A549 (cell line): ENCODE measurements at regions not wholly inside any gene's neighbourhood (a gene's known extent, or its start where the extent isn't known, plus 50 kb on each side); places are given as distances from the start of the nearest gene placed in this dataset.

ENCODE experiments used
- ATAC-seq, 2 experiments: fragments of 200-7000 bp in 1 of 2; fragments of >200 bp in 1 of 2; cut with Nextera tagmentation in 1 of 2; cut with Tn5 transposase in 1 of 2; 3 replicates each; pipeline versions ENCODE4 v1.8.0 to v1.9.1; 2018 to 2020; ENCODE audit warnings: mild to moderate bottlenecking in 1 of 2, moderate library complexity in 1 of 2
- CTCF ChIA-PET: fragments of 300-600 bp; sonication (Branson Sonifier 250); formaldehyde crosslinking; extraction: SDS; loops from one replicate; lab custom pipeline; 2021; ENCODE audit warnings: antibody characterized with exemption, inconsistent platforms; lab: Yijun Ruan, JAX
- POLR2A ChIA-PET: fragments of 350-600 bp; formaldehyde crosslinking; extraction: SDS; loops from one replicate; lab custom pipeline; 2021; ENCODE audit warnings: antibody characterized with exemption, inconsistent platforms; lab: Yijun Ruan, JAX
- DNase-seq, 2 experiments: peaks; one replicate each; pipeline versions ENCODE4 v3.0.0 to v3.0.0-alpha.2; 2011 to 2016; ENCODE audit warnings: low read depth in 1 of 2, low spot score in 1 of 2
- FAIRE-seq: peaks from 2 replicates; lab custom pipeline; 2011; peaks lifted over from hg19 to GRCh38; lab: Jason Lieb, UNC
- H3K27ac ChIP-seq, 2 experiments: fragments of >200 bp; sonication (Bioruptor Twin); formaldehyde crosslinking; 3 replicates each; pipeline ENCODE4 v1.5.1; 2016 to 2017
- H3K4me1 ChIP-seq: fragments of >200 bp; sonication (Bioruptor Twin); formaldehyde crosslinking; 3 replicates; pipeline ENCODE4 v1.6.1; 2016
- H3K4me2 ChIP-seq: fragments of >200 bp; sonication (Bioruptor Twin); formaldehyde crosslinking; 3 replicates; pipeline ENCODE4 v1.6.1; 2016
- H3K4me3 ChIP-seq: fragments of >200 bp; sonication (Bioruptor Twin); formaldehyde crosslinking; 3 replicates; pipeline ENCODE4 v1.5.1; 2016
- H3K9me3 ChIP-seq: fragments of >200 bp; sonication (Bioruptor Twin); formaldehyde crosslinking; 3 replicates; pipeline ENCODE4 v1.6.1; 2016
- ATOH8 ChIP-seq: fragments of 250-450 bp; sonication (Bioruptor Pico); IDR thresholded peaks from 2 replicates; pipeline ENCODE4 v1.5.0; 2020; ENCODE audit warnings: low read depth, mild to moderate bottlenecking, moderate library complexity
- BHLHE40 ChIP-seq: IDR thresholded peaks from 2 replicates; pipeline ENCODE4 v1.6.1; 2012; ENCODE audit warnings: low read depth, low read length, inconsistent platforms
- CBX2 ChIP-seq: fragments of 200-600 bp; sonication (generic); IDR thresholded peaks from 2 replicates; pipeline ENCODE4 v1.6.1; 2016; ENCODE audit warnings: low read depth, mild to moderate bottlenecking, borderline replicate concordance
- CBX8 ChIP-seq: fragments of 200-600 bp; sonication (generic); IDR thresholded peaks from 2 replicates; pipeline ENCODE4 v1.6.1; 2016
- CHD4 ChIP-seq: fragments of 200-600 bp; sonication (generic); IDR thresholded peaks from 2 replicates; pipeline ENCODE4 v1.6.1; 2016; ENCODE audit warnings: antibody characterized with exemption, mild to moderate bottlenecking, borderline replicate concordance
- EHF ChIP-seq: fragments of 250-450 bp; sonication (Bioruptor Pico); IDR thresholded peaks from 2 replicates; pipeline ENCODE4 v1.5.0; 2020; ENCODE audit warnings: mild to moderate bottlenecking
- ELK1 ChIP-seq: fragments of 150-350 bp; IDR thresholded peaks from 2 replicates; pipeline ENCODE4 v1.6.1; 2014; ENCODE audit warnings: low read depth, mild to moderate bottlenecking, low read length
- EP300 ChIP-seq, 2 experiments: fragments of >200 bp; sonication (Bioruptor Twin); formaldehyde crosslinking; IDR thresholded peaks; 2 replicates in 1 of 2; 3 replicates in 1 of 2; pipeline ENCODE4 v1.6.1; 2016 to 2017
- ESRRA ChIP-seq: fragments of 150-350 bp; IDR thresholded peaks from 2 replicates; pipeline ENCODE4 v1.6.1; 2014; ENCODE audit warnings: mild to moderate bottlenecking, low read length, borderline replicate concordance
- FOXS1 ChIP-seq: fragments of 250-450 bp; sonication (Bioruptor Pico); IDR thresholded peaks from 2 replicates; pipeline ENCODE4 v1.5.0; 2020; ENCODE audit warnings: mild to moderate bottlenecking, moderate library complexity
- HEYL ChIP-seq: fragments of 250-450 bp; sonication (Bioruptor Pico); IDR thresholded peaks from 2 replicates; pipeline ENCODE4 v1.8.0; 2021; ENCODE audit warnings: mild to moderate bottlenecking, moderate library complexity
- HMGXB4 ChIP-seq: fragments of 250-450 bp; sonication (Bioruptor Pico); IDR thresholded peaks from 2 replicates; pipeline ENCODE4 v1.5.0; 2021; ENCODE audit warnings: mild to moderate bottlenecking, moderate library complexity, borderline replicate concordance
- HOXB13 ChIP-seq: fragments of 250-450 bp; sonication (Bioruptor Pico); IDR thresholded peaks from 2 replicates; pipeline ENCODE4 v1.5.0; 2020; ENCODE audit warnings: low read depth, mild to moderate bottlenecking, moderate library complexity
- MAFK ChIP-seq: fragments of 450-650 bp; IDR thresholded peaks from 2 replicates; pipeline ENCODE4 v1.6.1; 2014; ENCODE audit not compliant: partially characterized antibody
- MAZ ChIP-seq: fragments of 150-350 bp; IDR thresholded peaks from 2 replicates; pipeline ENCODE4 v1.6.1; 2014; ENCODE audit warnings: antibody characterized with exemption, low read depth, low read length, borderline replicate concordance
- NR3C1 ChIP-seq: fragments of >200 bp; sonication (Bioruptor Twin); formaldehyde crosslinking; IDR thresholded peaks from 3 replicates; pipeline ENCODE4 v1.6.1; 2017
- PBX3 ChIP-seq: IDR thresholded peaks from 2 replicates; pipeline ENCODE4 v1.6.1; 2012
- POLR2AphosphoS2 ChIP-seq: conservative IDR thresholded peaks from 2 replicates; pipeline ENCODE4 v1.6.1; 2012; ENCODE audit warnings: low read length, improper control_type of control experiment, inconsistent platforms
- RAD21 ChIP-seq, 2 experiments: fragments of >200 bp in 1 of 2; sonication (Bioruptor Twin) in 1 of 2; formaldehyde crosslinking in 1 of 2; IDR thresholded peaks in 1 of 2; conservative IDR thresholded peaks in 1 of 2; 2 replicates in 1 of 2; 3 replicates in 1 of 2; pipeline ENCODE4 v1.6.1; 2012 to 2018; ENCODE audit warnings: inconsistent platforms in 1 of 2
- RARB ChIP-seq: fragments of 250-450 bp; sonication (Bioruptor Pico); IDR thresholded peaks from 2 replicates; pipeline ENCODE4 v1.8.0; 2021; ENCODE audit warnings: mild to moderate bottlenecking, moderate library complexity
- RCOR1 ChIP-seq: fragments of 150-350 bp; IDR thresholded peaks from 2 replicates; pipeline ENCODE4 v1.6.1; 2014; ENCODE audit warnings: antibody characterized with exemption, low read length, low read depth
- RFX5 ChIP-seq: fragments of 450-650 bp; IDR thresholded peaks from 2 replicates; pipeline ENCODE4 v1.7.1; 2014; ENCODE audit warnings: antibody characterized with exemption, mild to moderate bottlenecking, moderate library complexity
- SREBF2 ChIP-seq: fragments of 450-650 bp; IDR thresholded peaks from 2 replicates; pipeline ENCODE4 v1.6.1; 2014; ENCODE audit warnings: mild to moderate bottlenecking, moderate library complexity
- TP53 ChIP-seq: fragments of 250-450 bp; sonication (Bioruptor Pico); IDR thresholded peaks from 2 replicates; pipeline ENCODE4 v1.5.0; 2021; ENCODE audit warnings: mild to moderate bottlenecking, moderate library complexity
- WGBS: methylation state at CpG from one replicate; pipeline ENCODE4 v1.1.6; 2017; ENCODE audit errors: missing lambda C conversion rate; 5-methylcytosine and 5-hydroxymethylcytosine counted together
- TF ChIP-seq, protein P1 (sequence below): IDR thresholded peaks from 2 replicates; pipeline ENCODE4 v1.6.1; 2012; ENCODE audit warnings: low read depth, borderline replicate concordance

GRCh38 chr5:1640421-1640881 is 116.7 kb upstream of the LPCAT1 start (continued):
- TF ChIP-seq PBX3 = no peak
- TF ChIP-seq CBX2 = no peak

DNA sequence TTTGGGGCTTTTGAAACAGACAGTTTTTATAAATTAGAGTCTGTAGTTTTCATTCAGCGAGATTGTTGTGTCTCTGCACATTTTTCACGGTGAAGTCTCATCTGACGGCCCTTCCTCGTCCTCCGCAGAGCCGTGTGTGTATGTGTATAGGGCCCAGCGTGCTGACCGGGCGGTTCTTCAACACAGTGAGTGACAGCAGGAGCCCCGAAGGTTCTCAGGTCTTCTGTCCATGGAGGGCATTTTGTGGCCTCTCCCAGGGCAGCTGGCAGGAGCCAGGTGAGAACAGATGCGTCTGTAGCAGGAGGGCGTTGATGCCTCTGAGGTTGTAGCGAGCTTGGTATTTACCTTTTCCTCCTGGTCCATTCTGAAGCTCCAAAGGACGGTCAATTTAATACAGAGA is 116.0 kb upstream of the LPCAT1 start:
- no peak overlapping the region for H3K4me3 ChIP-seq
- H3K27ac ChIP-seq = no peak overlapping the region
- WGBS = 72% methylated on average over 14 of the region's 14 CpGs
- H3K4me2 ChIP-seq = no peak overlapping the region
- DNase-seq (no peak), FAIRE-seq (no peak), ATAC-seq (no peak)
- H3K9me3 ChIP-seq = no peaks in the 10 kb centered on the region
- CTCF ChIA-PET = interaction anchor here (0.9 to 7.3 kb wide), 7 partner anchors 16 to 471 kb away, joined by 3 to 75 read pairs (median 5); no protein-coding TSS in a partner anchor
- H3K4me1 ChIP-seq = peaks cover under 1% of the 10 kb centered on the region; the same call in 1 of the 3 replicates
- TF ChIP-seq FOXS1 = no peak
- no peak for TF ChIP-seq RARB (CRISPR knock-in tag)
- TF ChIP-seq MAZ = no peak
- no peak for TF ChIP-seq HOXB13 (CRISPR knock-in tag)
- TF ChIP-seq EHF = no peak
- peak; percentile 31 for TF ChIP-seq MAFK
- POLR2A ChIA-PET = no interaction called here

DNA sequence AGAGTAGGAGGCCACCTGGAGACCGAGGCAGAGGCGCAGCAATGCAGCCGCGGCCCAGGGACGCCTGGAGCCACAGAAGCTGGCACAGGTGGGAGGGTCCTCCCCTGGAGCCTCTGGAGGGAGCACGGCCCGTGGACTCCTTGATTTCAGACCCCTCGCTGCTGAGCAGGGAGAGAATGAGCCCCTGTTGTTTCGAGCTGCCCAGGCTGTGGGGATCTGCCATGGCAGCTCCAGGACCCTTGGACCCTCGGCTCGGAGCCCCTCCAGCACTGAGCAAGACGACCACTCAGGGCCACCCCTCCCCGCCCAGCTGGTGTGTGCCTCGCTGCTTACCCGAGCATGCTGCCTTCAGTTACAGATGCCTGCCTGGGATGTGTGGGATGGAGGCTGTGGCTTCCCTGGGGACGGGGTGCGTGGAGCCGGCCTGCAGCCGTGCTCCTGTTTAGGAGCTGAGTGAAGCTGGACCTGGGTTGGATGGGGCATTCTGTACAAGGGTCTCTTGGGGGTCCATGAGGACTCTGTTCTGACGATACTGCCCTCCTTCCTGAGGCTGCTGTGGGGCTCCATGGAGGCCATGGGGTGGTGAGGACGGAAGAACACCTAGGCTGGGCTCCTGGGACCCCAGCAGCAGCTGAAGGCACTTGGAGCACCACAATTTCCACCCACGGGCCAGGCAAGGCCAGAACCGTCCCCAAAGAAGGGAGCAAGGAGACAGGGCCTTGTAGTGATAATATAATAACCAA is 115.1 kb upstream of the LPCAT1 start:
- WGBS = 75% methylated on average over 16 of the region's 23 CpGs
- POLR2A ChIA-PET = no interaction called here
- ATAC-seq (no peak), DNase-seq (no peak), FAIRE-seq (no peak)
- H3K4me3 ChIP-seq = no peak overlapping the region
- CTCF ChIA-PET = interaction anchor here (0.9 to 1.6 kb wide), 7 partner anchors 13 to 471 kb away, joined by 3 to 8 read pairs (median 3); no protein-coding TSS in a partner anchor
- no peaks in the 10 kb centered on the region for H3K9me3 ChIP-seq
- no peak overlapping the region for H3K4me2 ChIP-seq
- H3K27ac ChIP-seq = no peak overlapping the region
- H3K4me1 ChIP-seq = peaks cover 5% of the 10 kb centered on the region; the same call in 1 of the 3 replicates
- no peak for TF ChIP-seq RFX5
- TF ChIP-seq CHD4 = no peak
- no peak for TF ChIP-seq CBX2
- TF ChIP-seq NR3C1 = no peak
- TF ChIP-seq RCOR1 = no peak
- TF ChIP-seq HMGXB4 (CRISPR knock-in tag) = no peak
- no peak for TF ChIP-seq SREBF2
- TF ChIP-seq, protein P1, sequence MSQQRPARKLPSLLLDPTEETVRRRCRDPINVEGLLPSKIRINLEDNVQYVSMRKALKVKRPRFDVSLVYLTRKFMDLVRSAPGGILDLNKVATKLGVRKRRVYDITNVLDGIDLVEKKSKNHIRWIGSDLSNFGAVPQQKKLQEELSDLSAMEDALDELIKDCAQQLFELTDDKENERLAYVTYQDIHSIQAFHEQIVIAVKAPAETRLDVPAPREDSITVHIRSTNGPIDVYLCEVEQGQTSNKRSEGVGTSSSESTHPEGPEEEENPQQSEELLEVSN = no peak
- TF ChIP-seq HEYL = no peak
- no peak for TF ChIP-seq ESRRA
- TF ChIP-seq TP53 (CRISPR knock-in tag) = no peak
- no peak for TF ChIP-seq BHLHE40
- no peak for TF ChIP-seq POLR2AphosphoS2
- TF ChIP-seq ELK1 = no peak
- TF ChIP-seq CBX8 = no peak
- no peak for TF ChIP-seq ATOH8 (CRISPR knock-in tag)
- no peak for TF ChIP-seq EP300 (IDR thresholded peaks at IDR 0.05)
- no peak for TF ChIP-seq RARB (CRISPR knock-in tag)
- no peak for TF ChIP-seq RAD21 (conservative IDR thresholded peaks at IDR 0.05 in 1 of 2, IDR thresholded peaks at IDR 0.05 in 1 of 2)
